ENCODE measurements at regions not wholly inside any gene's neighbourhood (a gene's known extent, or its start where the extent isn't known, plus 50 kb on each side); places are given as distances from the start of the nearest gene placed in this dataset.

- no peaks in the 10 kb centered on the region for H3K36me3 ChIP-seq
- H3K9me3 ChIP-seq: peaks cover 0 to 5% (median 2%) of the 10 kb centered on the region in 4 donors
- intact Hi-C loops (cut with DNase I): no loop called here
- no peaks in the 10 kb centered on the region for H3K27me3 ChIP-seq
- TF ChIP-seq POLR2AphosphoS5 (IDR thresholded peaks at IDR 0.05): no peak
- TF ChIP-seq POLR2A (IDR thresholded peaks at IDR 0.05; ENCODE audit: low read depth): no peak
- TF ChIP-seq EP300 (IDR thresholded peaks at IDR 0.05): no peak
- TF ChIP-seq CTCF (IDR thresholded peaks at IDR 0.05): no peak
- WGBS: 89% methylated on average over 3 of the region's 3 CpGs
- H3K4me3 ChIP-seq: no peak overlapping the region
- peaks cover 10 to 15% (median 12%) of the 10 kb centered on the region in 4 donors for H3K4me1 ChIP-seq
- no peak for DNase-seq (ENCODE audit: extremely low spot score)
- no peak overlapping the region for H3K27ac ChIP-seq (replicated peaks in 1 of 4)
Measured at GRCh38 chr12:92991134-92991533, 62.0 kb upstream of the EEA1 start.

DNA sequence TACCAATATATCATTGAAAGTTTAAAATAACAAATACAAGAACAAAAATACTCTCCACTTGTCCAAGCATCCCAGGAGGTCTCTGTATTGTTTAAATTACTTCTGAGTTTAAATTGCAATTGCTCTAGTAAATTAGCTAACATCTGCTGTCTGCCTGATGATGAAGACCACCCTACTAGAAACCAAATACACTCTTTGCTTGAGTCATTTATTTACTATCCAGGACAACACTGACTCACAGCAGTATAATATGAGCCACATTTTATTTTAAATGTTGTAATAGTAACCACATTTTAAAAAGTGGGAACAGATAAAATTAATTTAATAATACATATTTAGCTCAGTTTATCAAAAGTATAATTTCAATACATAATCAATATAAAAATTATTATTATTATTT lies 62.9 kb upstream of the EEA1 start:
- Histone ChIP-seq H3K4me1 (peaks cover 10 to 15% (median 12%) of the 10 kb centered on the region in 4 donors), H3K27me3 (no peaks in the 10 kb centered on the region), H3K4me3 (no peak overlapping the region), H3K27ac (replicated peaks in 1 of 4) (no peak overlapping the region), H3K36me3 (no peaks in the 10 kb centered on the region), H3K9me3 (peaks cover 0 to 5% (median 2%) of the 10 kb centered on the region in 4 donors)
- TF ChIP-seq POLR2A (IDR thresholded peaks at IDR 0.05; ENCODE audit: low read depth): no peak
- no peak for TF ChIP-seq CTCF (IDR thresholded peaks at IDR 0.05)
- TF ChIP-seq EP300 (IDR thresholded peaks at IDR 0.05): no peak
- no peak for TF ChIP-seq POLR2AphosphoS5 (IDR thresholded peaks at IDR 0.05)
- intact Hi-C loops (cut with DNase I): no loop called here
- DNase-seq (ENCODE audit: extremely low spot score): no peak

GRCh38 chr12:92993259-92993658 lies 64.2 kb upstream of the EEA1 start:
- Histone ChIP-seq H3K4me1 (peaks cover 0 to 2% (median under 1%) of the 10 kb centered on the region in 4 donors), H3K27ac (replicated peaks in 1 of 4) (no peak overlapping the region), H3K36me3 (no peaks in the 10 kb centered on the region), H3K27me3 (no peaks in the 10 kb centered on the region), H3K4me3 (no peak overlapping the region), H3K9me3 (peaks cover 0 to 5% (median 2%) of the 10 kb centered on the region in 4 donors)
- no peak for TF ChIP-seq POLR2A (IDR thresholded peaks at IDR 0.05; ENCODE audit: low read depth)
- no peak for TF ChIP-seq CTCF (IDR thresholded peaks at IDR 0.05)
- no peak for TF ChIP-seq EP300 (IDR thresholded peaks at IDR 0.05)
- TF ChIP-seq POLR2AphosphoS5 (IDR thresholded peaks at IDR 0.05): no peak
- DNase-seq (ENCODE audit: extremely low spot score): no peak
- WGBS: 100% methylated on average over 1 of the region's 1 CpG
- intact Hi-C loops (cut with DNase I): no loop called here

DNA sequence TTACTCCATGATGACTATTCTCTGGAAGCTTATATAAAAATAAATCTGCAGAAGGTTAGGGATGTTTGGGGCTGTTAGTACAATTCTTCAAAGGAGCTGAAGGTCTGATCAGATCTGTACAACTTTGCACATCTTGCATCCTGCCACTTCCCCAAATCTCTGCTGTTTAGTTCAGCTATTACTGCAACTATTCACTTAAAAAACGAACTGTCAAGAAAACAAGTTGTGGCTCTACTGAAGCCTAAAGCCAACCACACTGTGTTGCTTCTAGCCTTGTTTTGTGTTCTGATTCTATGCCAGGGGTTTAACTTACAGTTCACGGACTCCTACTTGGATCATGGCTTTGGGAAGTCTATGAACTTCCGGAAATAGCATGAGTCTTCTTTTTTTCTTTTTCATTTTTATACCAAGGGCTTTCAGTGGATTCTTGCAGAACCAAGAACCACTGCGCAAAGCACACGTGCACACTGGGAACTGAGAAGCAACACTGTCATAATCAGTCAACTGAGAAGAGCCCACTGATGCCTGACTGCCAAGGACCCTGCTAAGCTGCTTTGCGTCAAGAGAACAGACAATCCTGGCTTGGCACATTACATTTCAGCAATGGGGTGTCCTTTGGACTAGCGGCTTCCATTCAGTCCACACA lies 66.3 kb upstream of the EEA1 start:
- no peaks in the 10 kb centered on the region for H3K27me3 ChIP-seq
- H3K36me3 ChIP-seq: no peaks in the 10 kb centered on the region
- no peaks in the 10 kb centered on the region for H3K4me1 ChIP-seq
- TF ChIP-seq POLR2AphosphoS5 (IDR thresholded peaks at IDR 0.05) (no peak), EP300 (IDR thresholded peaks at IDR 0.05) (no peak), POLR2A (IDR thresholded peaks at IDR 0.05; ENCODE audit: low read depth) (no peak), CTCF (IDR thresholded peaks at IDR 0.05) (no peak)
- H3K9me3 ChIP-seq: peaks cover 0 to 5% (median 2%) of the 10 kb centered on the region in 4 donors
- H3K4me3 ChIP-seq: no peak overlapping the region
- intact Hi-C loops (cut with DNase I): no loop called here
- H3K27ac ChIP-seq (replicated peaks in 1 of 4): no peak overlapping the region
- 84% methylated on average over 7 of the region's 7 CpGs for whole genome bisulfite sequencing
- DNase-seq (ENCODE audit: extremely low spot score): no peak

DNA sequence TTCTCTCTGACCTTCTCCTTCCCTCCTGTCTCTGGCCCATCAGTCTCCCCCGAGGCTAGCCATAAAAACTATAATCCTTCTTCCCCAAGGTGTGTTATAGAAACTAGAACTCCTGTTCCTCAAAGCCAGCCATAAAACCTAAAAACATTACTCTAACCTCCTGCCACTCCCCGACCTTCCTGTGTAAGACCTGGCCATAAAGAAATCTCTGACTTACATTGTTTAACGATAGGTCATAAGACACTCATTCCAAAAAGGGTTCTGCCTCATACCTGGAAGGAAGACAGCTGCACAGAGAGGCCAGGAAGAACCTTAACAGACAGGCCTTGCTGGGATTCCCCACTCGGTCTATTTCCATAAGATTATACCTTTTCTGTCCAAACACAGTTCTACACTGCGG lies 70.9 kb upstream of the EEA1 start:
- Histone ChIP-seq H3K27me3 (no peaks in the 10 kb centered on the region), H3K27ac (replicated peaks in 1 of 4) (no peak overlapping the region), H3K9me3 (no peaks in the 10 kb centered on the region), H3K36me3 (no peaks in the 10 kb centered on the region), H3K4me1 (peaks cover 0 to 12% (median 4%) of the 10 kb centered on the region in 4 donors), H3K4me3 (no peak overlapping the region)
- DNase-seq (ENCODE audit: extremely low spot score): no peak
- intact Hi-C loops (cut with DNase I): no loop called here
- WGBS: 94% methylated on average over 5 of the region's 5 CpGs
- TF ChIP-seq CTCF (IDR thresholded peaks at IDR 0.05) (no peak), POLR2A (IDR thresholded peaks at IDR 0.05; ENCODE audit: low read depth) (no peak), EP300 (IDR thresholded peaks at IDR 0.05) (no peak), POLR2AphosphoS5 (IDR thresholded peaks at IDR 0.05) (no peak)

Measured in esophagus muscularis mucosa (tissue), 4 donors.